ENCODE measurements at regions not wholly inside any gene's neighbourhood (a gene's known extent, or its start where the extent isn't known, plus 50 kb on each side); places are given as distances from the start of the nearest gene placed in this dataset.

GRCh38 chr1:65092691-65093090, 55.3 kb upstream of the AK4 start:
- H3K27ac ChIP-seq (ENCODE audit: insufficient read depth, low read depth, low read length, poor library complexity, severe bottlenecking) = no peak overlapping the region
- no peaks in the 10 kb centered on the region for H3K9me3 ChIP-seq (ENCODE audit: control insufficient read depth, low read length)
- no peaks in the 10 kb centered on the region for H3K4me1 ChIP-seq (ENCODE audit: control insufficient read depth, insufficient read depth, low read length)
- 100% methylated on average over 1 to 2 of the region's 2 CpGs for WGBS, 2 experiments
- no peaks in the 10 kb centered on the region for H3K36me3 ChIP-seq (ENCODE audit: control insufficient read depth, insufficient read depth, low read length)
- H3K27me3 ChIP-seq (ENCODE audit: control insufficient read depth, insufficient read depth, low read length, poor library complexity, severe bottlenecking) = no peaks in the 10 kb centered on the region
- H3K4me3 ChIP-seq (ENCODE audit: insufficient read depth, low read depth, low read length) = no peak overlapping the region

DNA sequence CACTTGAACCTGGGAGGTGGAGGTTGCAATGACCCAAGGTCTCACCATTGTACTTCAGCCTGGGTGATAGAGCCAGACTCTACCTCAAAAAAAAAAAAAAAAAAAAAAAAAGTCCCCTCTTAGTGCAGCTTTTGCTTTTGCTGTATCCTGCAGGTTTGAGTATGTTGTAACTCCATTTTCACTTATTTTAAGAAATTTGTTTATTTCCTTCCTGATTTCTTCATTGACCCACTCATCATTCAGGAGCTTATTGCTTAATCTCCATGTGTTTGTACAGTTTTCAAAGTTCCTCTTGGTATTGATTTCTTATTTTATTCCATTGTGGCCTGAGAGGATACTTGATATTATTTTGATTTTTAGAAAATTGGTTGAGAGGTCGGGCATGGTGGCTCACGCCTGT, 50.9 kb upstream of the AK4 start:
- H3K27ac ChIP-seq (ENCODE audit: insufficient read depth, low read depth, low read length, poor library complexity, severe bottlenecking) = no peak overlapping the region
- H3K9me3 ChIP-seq (ENCODE audit: control insufficient read depth, low read length) = no peaks in the 10 kb centered on the region
- H3K4me3 ChIP-seq (ENCODE audit: insufficient read depth, low read depth, low read length) = no peak overlapping the region
- no peaks in the 10 kb centered on the region for H3K4me1 ChIP-seq (ENCODE audit: control insufficient read depth, insufficient read depth, low read length)
- WGBS, 2 experiments = 93 to 100% methylated on average over 2 of the region's 2 CpGs
- H3K27me3 ChIP-seq (ENCODE audit: control insufficient read depth, insufficient read depth, low read length, poor library complexity, severe bottlenecking) = no peaks in the 10 kb centered on the region
- no peaks in the 10 kb centered on the region for H3K36me3 ChIP-seq (ENCODE audit: control insufficient read depth, insufficient read depth, low read length)
